HL-60 (cell line): ENCODE measurements at regions not wholly inside any gene's neighbourhood (a gene's known extent, or its start where the extent isn't known, plus 50 kb on each side); places are given as distances from the start of the nearest gene placed in this dataset.

Experiments
- CTCF ChIP-seq: IDR thresholded peaks from one replicate; pipeline ENCODE4 v1.5.1; 2011; ENCODE audit warnings: low read length, control low read depth, inconsistent platforms; ENCODE audit not compliant: insufficient read depth
- GABPA ChIP-seq: IDR thresholded peaks from 2 replicates; pipeline ENCODE4 v1.6.1; 2012; ENCODE audit warnings: low read depth
- POLR2AphosphoS5 ChIP-seq: IDR thresholded peaks from 2 replicates; pipeline ENCODE4 v1.6.1; 2012; ENCODE audit warnings: low read depth
- REST ChIP-seq: IDR thresholded peaks from 2 replicates; pipeline ENCODE4 v1.6.1; 2012; ENCODE audit warnings: low read depth; ENCODE audit not compliant: insufficient replicate concordance
- SPI1 ChIP-seq: IDR thresholded peaks from 2 replicates; pipeline ENCODE4 v1.6.1; 2012; ENCODE audit warnings: low read depth, mild to moderate bottlenecking, borderline replicate concordance

GRCh38 chrX:75603833-75604232 lies 81.0 kb upstream of the ZDHHC15 start:
- TF ChIP-seq CTCF = no peak
- TF ChIP-seq POLR2AphosphoS5 = no peak
- TF ChIP-seq REST = no peak
- TF ChIP-seq GABPA = no peak
- no peak for TF ChIP-seq SPI1
